OCI-LY7 (cell line): ENCODE measurements at regions not wholly inside any gene's neighbourhood (a gene's known extent, or its start where the extent isn't known, plus 50 kb on each side); places are given as distances from the start of the nearest gene placed in this dataset.

Source experiments
- CTCF ChIP-seq: fragments of 200-600 bp; sonication (generic); conservative IDR thresholded peaks from 2 replicates; pipeline ENCODE4 v1.5.1; 2014; ENCODE audit warnings: mild to moderate bottlenecking, antibody characterized with exemption, low read length, moderate library complexity, mixed read lengths
- EZH2phosphoT487 ChIP-seq: fragments of 200-600 bp; sonication (generic); IDR thresholded peaks from 2 replicates; pipeline ENCODE4 v1.6.1; 2018; ENCODE audit warnings: low read depth, borderline replicate concordance, mild to moderate bottlenecking, mixed run types, antibody characterized with exemption, low read length, moderate library complexity, mixed read lengths

- TF ChIP-seq CTCF (no peak), EZH2phosphoT487 (no peak)
These were observed 923.0 kb upstream of the NR2F2 start for GRCh38 chr15:95407534-95407933.
